Pancreas (tissue), 10 donors: ENCODE measurements at regions not wholly inside any gene's neighbourhood (a gene's known extent, or its start where the extent isn't known, plus 50 kb on each side); places are given as distances from the start of the nearest gene placed in this dataset.

Experiments
- ATAC-seq, 4 donors: fragments of 200-7000 bp; cut with Tn5 transposase; one replicate each; pipeline versions ENCODE4 v1.8.0 to v1.9.1; 2020; ENCODE audit warnings: mild to moderate bottlenecking in 4 of 4, moderate library complexity in 4 of 4
- DNase-seq, 6 donors: peaks; one replicate each; pipeline ENCODE4 v3.0.0-alpha.2; 2020
- FAIRE-seq: peaks from 2 replicates; lab custom pipeline; 2012; peaks lifted over from hg19 to GRCh38; lab: Jason Lieb, UNC
- H3K27ac ChIP-seq, 4 donors: fragments of 200-600 bp; sonication (generic); 1 replicate in 3 of 4; 2 replicates in 1 of 4; pipeline versions ENCODE4 v1.5.0 to v1.8.0; 2020
- H3K27me3 ChIP-seq, 4 donors: fragments of 200-600 bp; one replicate each; pipeline ENCODE4 v1.8.0; 2021
- H3K36me3 ChIP-seq, 3 donors: fragments of 200-600 bp; sonication (generic) in 1 of 3; one replicate each; pipeline versions ENCODE4 v1.5.0 to v1.8.0; 2020 to 2021
- H3K4me1 ChIP-seq, 3 donors: fragments of 200-600 bp; one replicate each; pipeline ENCODE4 v1.8.0; 2021
- H3K4me3 ChIP-seq, 4 donors: fragments of 200-600 bp; sonication (generic) in 2 of 4; one replicate each; pipeline versions ENCODE4 v1.5.0 to v1.8.0; 2020 to 2021
- H3K9me3 ChIP-seq, 4 donors: fragments of 200-600 bp; one replicate each; pipeline ENCODE4 v1.8.0; 2021
- CTCF ChIP-seq, 4 donors: fragments of 200-600 bp; sonication (generic) in 3 of 4; IDR thresholded peaks; one replicate each; pipeline versions ENCODE4 v1.5.0 to v1.8.0; 2021; ENCODE audit warnings: antibody characterized with exemption in 4 of 4
- WGBS, 2 donors: extraction: QIAGEN DNeasy Blood & Tissue Kit; methylation state at CpG; one replicate each; pipeline ENCODE4 v1.1.7; 2013; 5-methylcytosine and 5-hydroxymethylcytosine counted together
- intact Hi-C, 3 donors: fragments of 100-400 bp; cut with DNase I; formaldehyde crosslinking; loops; one replicate each; pipeline versions ENCODE4 v1.11.1 to v1.14.2; 2022
- donor health status: healthy with polysubstance abuse.
- donor health status: DM: no; HTN: no; CAD: no; lungs with moderate emphysema.
- donor health status: DM: no; HTN: no; CAD: no.
- donor health status: control.
- donor health status: control.
- donor health status: Bipolar disorder and iron deficiency.
- donor health status: DM: yes; HTN: yes; CAD: no.
- donor health status: DM: no; HTN: no; CAD: no.
- donor health status: DM: no; HTN: no; CAD: no.
- donor health status: DM: yes; HTN: yes; CAD: no.

GRCh38 chr11:123357990-123358827 lies 71.9 kb upstream of the GRAMD1B start:
- FAIRE-seq = no peak

DNA sequence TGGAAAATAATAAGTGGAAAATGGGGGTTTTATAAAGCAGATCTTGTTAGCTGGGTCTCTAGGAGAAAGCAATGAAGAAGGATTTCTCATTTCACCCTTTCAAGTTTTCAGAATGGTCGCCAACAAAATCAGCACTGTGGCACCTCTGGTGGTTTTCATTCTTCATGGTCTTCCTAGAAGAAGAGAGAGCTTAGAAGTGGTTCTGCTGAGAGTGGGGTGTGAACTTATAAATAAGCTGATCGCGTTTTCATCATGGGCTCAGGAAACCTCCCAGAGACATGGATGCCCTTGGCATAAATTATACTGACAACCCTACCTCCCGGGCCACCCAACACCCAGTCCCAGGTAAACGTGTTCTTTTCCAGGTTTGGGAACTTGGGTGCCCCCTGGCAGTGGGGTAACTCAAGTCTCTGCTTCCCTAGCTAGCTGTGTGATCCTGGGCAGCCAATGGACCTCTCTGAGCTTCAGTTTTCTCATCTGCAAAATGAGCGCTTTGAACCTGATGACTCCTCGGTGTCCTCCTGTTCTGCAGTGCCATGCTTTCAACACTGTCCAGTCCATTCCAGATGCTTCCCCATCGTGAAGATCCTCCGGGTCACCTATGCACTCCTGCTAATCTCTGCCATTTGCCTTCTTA lies 72.6 kb upstream of the GRAMD1B start:
- H3K36me3 ChIP-seq = no peaks in the 10 kb centered on the region
- 43 to 56% methylated on average over 9 of the region's 9 CpGs for WGBS, 2 donors
- H3K4me1 ChIP-seq = no peaks in the 10 kb centered on the region
- H3K4me3 ChIP-seq = no peak overlapping the region
- no peak for TF ChIP-seq CTCF (IDR thresholded peaks at IDR 0.05)
- H3K27ac ChIP-seq = no peak overlapping the region
- H3K9me3 ChIP-seq = no peaks in the 10 kb centered on the region
- ATAC-seq (no peak), DNase-seq (no peak), FAIRE-seq (no peak)
- intact Hi-C loops = no loop called here
- H3K27me3 ChIP-seq = peaks cover 0 to 19% (median 0%) of the 10 kb centered on the region in 4 donors

More at GRCh38 chr11:123357990-123358827, 71.9 kb upstream of the GRAMD1B start:
- intact Hi-C loops = no loop called here
- TF ChIP-seq CTCF (IDR thresholded peaks at IDR 0.05) = no peak
- no peak overlapping the region for H3K4me3 ChIP-seq
- WGBS, 2 donors = 1 to 2% methylated on average over 39 to 58 of the region's 58 CpGs
- peak in 2 of 6 donors; percentile 40 to 52 for DNase-seq
- H3K9me3 ChIP-seq = no peaks in the 10 kb centered on the region
- no peak overlapping the region for H3K27ac ChIP-seq
- no peaks in the 10 kb centered on the region for H3K4me1 ChIP-seq
- peak in 1 of 4 donors; percentile 17 for ATAC-seq
- no peaks in the 10 kb centered on the region for H3K36me3 ChIP-seq
- peaks cover 0 to 19% (median 0%) of the 10 kb centered on the region in 4 donors for H3K27me3 ChIP-seq

DNA sequence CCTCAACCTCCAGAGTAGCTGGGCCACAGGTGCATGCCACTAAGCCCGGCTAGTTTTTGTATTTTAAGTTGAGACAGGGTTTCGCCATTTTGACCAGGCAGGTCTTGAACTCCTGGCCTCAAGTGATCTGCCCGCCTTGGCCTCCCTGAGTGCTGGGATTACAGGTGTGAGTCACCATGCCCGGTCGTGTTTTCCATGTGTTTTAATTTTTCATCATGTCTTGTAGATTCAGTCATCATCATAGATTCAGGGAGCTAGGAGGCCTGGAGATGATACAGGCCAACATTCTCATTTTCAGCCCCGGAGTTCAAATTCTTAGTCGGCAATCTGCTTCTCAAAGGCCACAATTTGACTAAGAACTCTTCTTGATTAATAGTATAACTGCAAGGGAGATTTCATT lies 73.5 kb upstream of the GRAMD1B start:
- peaks cover 0 to 15% (median 0%) of the 10 kb centered on the region in 4 donors for H3K27me3 ChIP-seq
- intact Hi-C loops = no loop called here
- no peaks in the 10 kb centered on the region for H3K9me3 ChIP-seq
- no peaks in the 10 kb centered on the region for H3K36me3 ChIP-seq
- FAIRE-seq (no peak), ATAC-seq (no peak), DNase-seq (no peak)
- no peak for TF ChIP-seq CTCF (IDR thresholded peaks at IDR 0.05)
- no peak overlapping the region for H3K4me3 ChIP-seq
- no peaks in the 10 kb centered on the region for H3K4me1 ChIP-seq
- H3K27ac ChIP-seq = no peak overlapping the region
- 75 to 83% methylated on average over 7 of the region's 7 CpGs for WGBS, 2 donors

GRCh38 chr11:123354371-123354975 lies 75.6 kb upstream of the GRAMD1B start:
- intact Hi-C loops = no loop called here
- no peaks in the 10 kb centered on the region for H3K9me3 ChIP-seq
- H3K36me3 ChIP-seq = no peaks in the 10 kb centered on the region
- no peak overlapping the region for H3K27ac ChIP-seq
- peaks cover 0 to 13% (median 0%) of the 10 kb centered on the region in 4 donors for H3K27me3 ChIP-seq
- no peaks in the 10 kb centered on the region for H3K4me1 ChIP-seq
- FAIRE-seq = no peak
- no peak for TF ChIP-seq CTCF (IDR thresholded peaks at IDR 0.05)
- ATAC-seq = no peak
- 83 to 93% methylated on average over 2 of the region's 2 CpGs for WGBS, 2 donors
- no peak for DNase-seq
- no peak overlapping the region for H3K4me3 ChIP-seq
